ENCODE measurements at regions not wholly inside any gene's neighbourhood (a gene's known extent, or its start where the extent isn't known, plus 50 kb on each side); places are given as distances from the start of the nearest gene placed in this dataset.

DNA sequence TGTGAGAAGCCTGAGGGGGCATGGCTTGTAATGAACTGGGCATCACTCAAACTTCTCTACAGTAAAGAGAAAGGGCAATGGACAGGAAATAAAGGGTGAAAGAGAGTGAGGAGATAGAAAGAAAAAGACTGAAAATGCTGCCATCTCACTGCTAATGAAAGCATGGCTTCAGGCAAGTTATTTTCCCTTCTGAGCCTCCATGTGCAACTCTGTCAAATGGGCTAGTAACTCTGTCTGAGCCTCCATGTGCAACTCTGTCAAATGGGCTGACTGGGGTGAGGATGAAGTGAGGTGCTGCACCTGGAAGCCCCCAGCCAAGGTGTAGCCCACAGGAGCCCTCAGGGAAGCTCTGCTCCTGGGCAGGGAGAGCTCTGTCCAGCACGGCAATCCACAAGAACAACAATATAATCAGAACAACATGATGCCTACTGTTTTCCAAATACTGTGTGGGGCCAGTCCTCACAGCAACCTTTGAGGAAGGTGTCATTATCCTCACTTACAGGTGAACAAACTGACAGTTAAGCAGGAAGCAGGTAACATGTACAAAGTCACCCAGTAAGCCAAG, 73.8 kb upstream of the XPA start (continued):
- TF ChIP-seq, protein P1, sequence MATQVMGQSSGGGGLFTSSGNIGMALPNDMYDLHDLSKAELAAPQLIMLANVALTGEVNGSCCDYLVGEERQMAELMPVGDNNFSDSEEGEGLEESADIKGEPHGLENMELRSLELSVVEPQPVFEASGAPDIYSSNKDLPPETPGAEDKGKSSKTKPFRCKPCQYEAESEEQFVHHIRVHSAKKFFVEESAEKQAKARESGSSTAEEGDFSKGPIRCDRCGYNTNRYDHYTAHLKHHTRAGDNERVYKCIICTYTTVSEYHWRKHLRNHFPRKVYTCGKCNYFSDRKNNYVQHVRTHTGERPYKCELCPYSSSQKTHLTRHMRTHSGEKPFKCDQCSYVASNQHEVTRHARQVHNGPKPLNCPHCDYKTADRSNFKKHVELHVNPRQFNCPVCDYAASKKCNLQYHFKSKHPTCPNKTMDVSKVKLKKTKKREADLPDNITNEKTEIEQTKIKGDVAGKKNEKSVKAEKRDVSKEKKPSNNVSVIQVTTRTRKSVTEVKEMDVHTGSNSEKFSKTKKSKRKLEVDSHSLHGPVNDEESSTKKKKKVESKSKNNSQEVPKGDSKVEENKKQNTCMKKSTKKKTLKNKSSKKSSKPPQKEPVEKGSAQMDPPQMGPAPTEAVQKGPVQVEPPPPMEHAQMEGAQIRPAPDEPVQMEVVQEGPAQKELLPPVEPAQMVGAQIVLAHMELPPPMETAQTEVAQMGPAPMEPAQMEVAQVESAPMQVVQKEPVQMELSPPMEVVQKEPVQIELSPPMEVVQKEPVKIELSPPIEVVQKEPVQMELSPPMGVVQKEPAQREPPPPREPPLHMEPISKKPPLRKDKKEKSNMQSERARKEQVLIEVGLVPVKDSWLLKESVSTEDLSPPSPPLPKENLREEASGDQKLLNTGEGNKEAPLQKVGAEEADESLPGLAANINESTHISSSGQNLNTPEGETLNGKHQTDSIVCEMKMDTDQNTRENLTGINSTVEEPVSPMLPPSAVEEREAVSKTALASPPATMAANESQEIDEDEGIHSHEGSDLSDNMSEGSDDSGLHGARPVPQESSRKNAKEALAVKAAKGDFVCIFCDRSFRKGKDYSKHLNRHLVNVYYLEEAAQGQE (IDR thresholded peaks at IDR 0.05; ENCODE audit: borderline replicate concordance) = peak; percentile 23; the same call in 1 of the 2 replicates
- TF ChIP-seq, protein P1 (CRISPR knock-in tag; IDR thresholded peaks at IDR 0.05; ENCODE audit: low read depth) = no peak
- peak; percentile 55 for TF ChIP-seq RBM25 (IDR thresholded peaks at IDR 0.05; ENCODE audit: low read depth, low read length, severe bottlenecking)
- no peak for TF ChIP-seq U2AF2 (optimal IDR thresholded peaks at IDR 0.05; ENCODE audit: low read depth, low read length)
